Calu3 (cell line): ENCODE measurements at regions not wholly inside any gene's neighbourhood (a gene's known extent, or its start where the extent isn't known, plus 50 kb on each side); places are given as distances from the start of the nearest gene placed in this dataset.

Source experiments
- BruUV-seq: library from RNA; stranded (reverse); fragments of 400-500 nt; replicated peaks from 2 replicates; lab custom pipeline; 2021; lab: Mats Ljungman, UMichigan
- CTCF ChIA-PET: fragments of 300-600 bp; sonication (Branson Sonifier 250); formaldehyde crosslinking; loops from one replicate; lab custom pipeline; 2022; ENCODE audit warnings: antibody characterized with exemption; lab: Charles Lee
- DNase-seq: peaks from one replicate; pipeline ENCODE4 v3.0.0; 2022
- H3K27ac Mint-ChIP-seq: one replicate; pipeline ENCODE4 v1.8.0; 2022; ENCODE audit warnings: mixed read lengths; ENCODE audit not compliant: unreplicated experiment
- H3K27me3 Mint-ChIP-seq: one replicate; pipeline ENCODE4 v1.8.0; 2022; ENCODE audit warnings: mixed read lengths; ENCODE audit not compliant: unreplicated experiment
- H3K36me3 Mint-ChIP-seq: one replicate; pipeline ENCODE4 v1.8.0; 2022; ENCODE audit warnings: mild to moderate bottlenecking, moderate library complexity, mixed read lengths; ENCODE audit not compliant: insufficient read depth, unreplicated experiment
- H3K4me1 Mint-ChIP-seq: one replicate; pipeline ENCODE4 v1.8.0; 2022; ENCODE audit warnings: mild to moderate bottlenecking, low read depth, mixed read lengths; ENCODE audit not compliant: unreplicated experiment
- H3K4me3 Mint-ChIP-seq: one replicate; pipeline ENCODE4 v1.8.0; 2022; ENCODE audit warnings: mild to moderate bottlenecking, low read depth, moderate library complexity, mixed read lengths; ENCODE audit not compliant: unreplicated experiment
- H3K9me3 Mint-ChIP-seq: one replicate; pipeline ENCODE4 v1.8.0; 2022; ENCODE audit warnings: low read depth, mixed read lengths; ENCODE audit not compliant: unreplicated experiment
- intact Hi-C: fragments of 100-400 bp; cut with micrococcal nuclease; formaldehyde crosslinking; loops from one replicate; pipeline ENCODE4 v1.10.0; 2022; ENCODE audit not compliant: unreplicated experiment
- TF ChIP-seq, protein P1 (sequence below): fragments of 200-600 bp; IDR thresholded peaks from one replicate; pipeline ENCODE4 v1.8.0; 2022; ENCODE audit warnings: antibody characterized with exemption; ENCODE audit not compliant: unreplicated experiment

DNA sequence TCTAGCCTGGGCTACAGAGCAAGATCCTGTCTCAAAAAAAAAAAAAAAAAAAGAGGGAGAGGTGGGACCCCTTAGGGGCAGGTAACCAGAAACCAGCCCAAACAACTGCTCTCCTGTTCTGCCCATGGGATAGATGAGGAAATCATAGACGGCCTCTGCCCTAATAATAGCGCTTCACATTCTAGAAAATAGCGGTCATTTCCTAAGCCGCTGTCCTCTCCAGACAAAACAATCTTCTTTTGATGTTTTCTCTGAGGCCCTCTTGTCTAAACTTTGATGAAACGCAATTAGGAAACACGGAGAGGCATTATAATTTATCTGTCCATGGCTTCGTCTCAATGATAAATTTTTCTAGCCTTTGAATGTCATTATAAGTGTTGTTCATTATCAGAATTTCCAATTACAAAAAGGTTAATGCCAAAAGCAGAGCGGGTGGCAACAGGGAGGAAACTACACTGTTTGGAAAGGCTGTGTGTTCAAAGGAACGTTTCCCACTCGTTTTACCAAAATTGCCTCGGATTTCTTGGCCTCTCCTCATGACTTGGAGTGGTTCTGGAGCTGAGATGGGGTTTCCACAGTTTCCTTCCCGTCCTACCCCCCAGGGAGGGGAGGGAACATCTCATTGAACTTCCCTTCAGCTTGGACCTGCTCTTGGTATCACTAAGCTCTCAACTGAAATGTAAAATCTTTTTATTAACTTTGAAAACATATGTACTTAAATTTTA is 151.6 kb upstream of the ZNF236 start:
- TF ChIP-seq, protein P1, sequence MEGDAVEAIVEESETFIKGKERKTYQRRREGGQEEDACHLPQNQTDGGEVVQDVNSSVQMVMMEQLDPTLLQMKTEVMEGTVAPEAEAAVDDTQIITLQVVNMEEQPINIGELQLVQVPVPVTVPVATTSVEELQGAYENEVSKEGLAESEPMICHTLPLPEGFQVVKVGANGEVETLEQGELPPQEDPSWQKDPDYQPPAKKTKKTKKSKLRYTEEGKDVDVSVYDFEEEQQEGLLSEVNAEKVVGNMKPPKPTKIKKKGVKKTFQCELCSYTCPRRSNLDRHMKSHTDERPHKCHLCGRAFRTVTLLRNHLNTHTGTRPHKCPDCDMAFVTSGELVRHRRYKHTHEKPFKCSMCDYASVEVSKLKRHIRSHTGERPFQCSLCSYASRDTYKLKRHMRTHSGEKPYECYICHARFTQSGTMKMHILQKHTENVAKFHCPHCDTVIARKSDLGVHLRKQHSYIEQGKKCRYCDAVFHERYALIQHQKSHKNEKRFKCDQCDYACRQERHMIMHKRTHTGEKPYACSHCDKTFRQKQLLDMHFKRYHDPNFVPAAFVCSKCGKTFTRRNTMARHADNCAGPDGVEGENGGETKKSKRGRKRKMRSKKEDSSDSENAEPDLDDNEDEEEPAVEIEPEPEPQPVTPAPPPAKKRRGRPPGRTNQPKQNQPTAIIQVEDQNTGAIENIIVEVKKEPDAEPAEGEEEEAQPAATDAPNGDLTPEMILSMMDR: no peak
- Mint-ChIP-seq H3K36me3 (no peaks in the 10 kb centered on the region), H3K9me3 (no peaks in the 10 kb centered on the region), H3K27ac (no peak overlapping the region), H3K4me1 (no peaks in the 10 kb centered on the region), H3K27me3 (peaks cover 37% of the 10 kb centered on the region), H3K4me3 (no peak overlapping the region)
- no TSS peak for BruUV-seq
- CTCF ChIA-PET: interaction anchor here (1.1 kb wide), 1 partner anchor 12 kb away, joined by 6 read pairs; no protein-coding TSS in a partner anchor
- intact Hi-C loops: no loop called here
- no peak for DNase-seq

DNA sequence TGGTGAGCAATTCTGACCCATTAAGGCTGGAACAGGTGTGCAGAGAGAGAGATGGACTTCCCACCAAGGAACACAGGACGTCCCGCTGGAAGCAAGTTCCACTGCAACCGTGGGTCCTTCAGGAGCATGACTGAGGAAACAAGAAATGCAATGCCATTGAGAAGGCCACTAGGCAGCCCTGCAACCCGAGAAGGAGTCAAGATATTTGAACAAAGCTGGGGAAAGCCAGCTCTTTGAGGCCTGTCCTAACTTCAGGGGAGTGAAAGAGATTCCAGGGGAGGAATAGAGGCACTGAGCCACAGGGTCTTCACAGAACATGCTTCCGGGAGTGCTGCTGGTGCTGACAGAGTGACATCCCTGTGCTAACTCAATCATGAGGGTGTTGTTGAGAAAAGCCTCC is 153.8 kb upstream of the ZNF236 start:
- Mint-ChIP-seq H3K4me1 (no peaks in the 10 kb centered on the region), H3K9me3 (no peaks in the 10 kb centered on the region), H3K36me3 (no peaks in the 10 kb centered on the region), H3K27ac (no peak overlapping the region), H3K27me3 (peaks cover 24% of the 10 kb centered on the region), H3K4me3 (no peak overlapping the region)
- TF ChIP-seq, protein P1: no peak
- CTCF ChIA-PET: interaction anchor here (1.0 kb wide), 1 partner anchor 41 kb away, joined by 3 read pairs; no protein-coding TSS in a partner anchor
- BruUV-seq: no TSS peak
- intact Hi-C loops: no loop called here
- DNase-seq: no peak

DNA sequence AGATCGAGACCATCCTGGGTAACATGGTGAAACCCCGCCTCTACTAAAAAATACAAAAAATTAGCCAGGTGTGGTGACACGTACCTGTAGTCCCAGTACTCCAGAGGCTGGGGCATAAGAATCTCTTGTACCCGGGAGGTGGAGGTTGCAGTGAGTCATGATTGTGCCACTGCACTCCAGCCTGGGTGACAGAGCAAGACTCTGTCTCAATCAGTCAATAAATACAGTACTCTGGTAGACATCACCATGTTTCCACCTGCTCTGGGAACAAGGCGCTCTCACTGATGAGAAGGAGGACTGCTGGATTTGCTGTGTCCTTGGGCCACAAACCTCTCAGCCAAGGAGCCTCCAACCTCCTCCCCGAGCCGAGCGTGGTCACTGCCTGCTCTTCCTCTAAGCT is 154.2 kb upstream of the ZNF236 start:
- Mint-ChIP-seq H3K27me3 (peaks cover 20% of the 10 kb centered on the region), H3K27ac (no peak overlapping the region), H3K4me3 (no peak overlapping the region), H3K36me3 (no peaks in the 10 kb centered on the region), H3K4me1 (no peaks in the 10 kb centered on the region), H3K9me3 (no peaks in the 10 kb centered on the region)
- DNase-seq: no peak
- CTCF ChIA-PET: no interaction called here
- no TSS peak for BruUV-seq
- intact Hi-C loops: no loop called here
- TF ChIP-seq, protein P1: no peak

DNA sequence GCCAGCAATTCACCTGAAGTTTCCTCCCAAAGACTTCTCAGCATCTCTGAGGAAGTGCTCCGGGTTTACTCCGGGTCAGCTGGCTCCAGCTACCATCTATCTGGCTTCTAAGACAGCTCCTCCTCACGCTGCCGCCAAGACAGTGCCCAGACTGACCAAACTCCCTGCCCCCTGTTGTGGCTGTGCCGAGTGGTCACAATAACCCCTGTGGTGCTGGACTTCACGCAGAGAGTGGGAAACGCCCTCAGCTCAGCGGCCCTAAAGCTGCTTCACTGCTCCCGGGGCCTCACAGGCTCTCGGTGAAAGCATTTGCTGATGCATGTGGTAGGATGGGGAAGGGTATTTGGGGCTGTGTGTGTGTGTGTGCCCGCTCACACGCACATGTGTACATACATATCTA is 154.8 kb upstream of the ZNF236 start:
- H3K27me3 Mint-ChIP-seq: peaks cover 14% of the 10 kb centered on the region
- no peak overlapping the region for H3K4me3 Mint-ChIP-seq
- intact Hi-C loops: no loop called here
- no peaks in the 10 kb centered on the region for H3K36me3 Mint-ChIP-seq
- TF ChIP-seq, protein P1: no peak
- no peak for DNase-seq
- no peak overlapping the region for H3K27ac Mint-ChIP-seq
- BruUV-seq: no TSS peak
- no peaks in the 10 kb centered on the region for H3K4me1 Mint-ChIP-seq
- H3K9me3 Mint-ChIP-seq: no peaks in the 10 kb centered on the region
- CTCF ChIA-PET: no interaction called here
